ENCODE measurements at regions not wholly inside any gene's neighbourhood (a gene's known extent, or its start where the extent isn't known, plus 50 kb on each side); places are given as distances from the start of the nearest gene placed in this dataset.
"Not testable (repeated sequence)": the region's sequence is repeated elsewhere in the genome, so short reads cannot be mapped to it uniquely, and the experiment has no call there.

DNA sequence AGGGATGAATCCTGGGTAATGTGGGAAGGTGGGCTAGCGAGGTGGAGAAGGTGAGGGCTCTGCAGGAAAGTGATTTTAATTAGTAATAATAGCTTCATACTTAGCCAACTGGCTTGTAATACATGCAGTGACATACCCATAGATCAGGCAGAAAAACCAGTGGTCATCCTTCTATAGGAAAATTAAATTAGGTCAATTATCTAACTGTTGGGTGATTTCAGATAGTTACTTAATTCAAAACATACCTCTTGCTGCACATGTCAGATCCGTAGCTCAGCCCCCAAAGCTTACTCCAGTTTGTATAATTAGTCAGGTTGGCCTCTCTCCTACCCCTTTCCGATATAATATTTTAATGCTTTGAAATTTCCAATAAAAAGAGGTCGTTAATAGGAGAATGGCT is 137.0 kb downstream of the TMEM114 start:
- no peak for DNase-seq

DNA sequence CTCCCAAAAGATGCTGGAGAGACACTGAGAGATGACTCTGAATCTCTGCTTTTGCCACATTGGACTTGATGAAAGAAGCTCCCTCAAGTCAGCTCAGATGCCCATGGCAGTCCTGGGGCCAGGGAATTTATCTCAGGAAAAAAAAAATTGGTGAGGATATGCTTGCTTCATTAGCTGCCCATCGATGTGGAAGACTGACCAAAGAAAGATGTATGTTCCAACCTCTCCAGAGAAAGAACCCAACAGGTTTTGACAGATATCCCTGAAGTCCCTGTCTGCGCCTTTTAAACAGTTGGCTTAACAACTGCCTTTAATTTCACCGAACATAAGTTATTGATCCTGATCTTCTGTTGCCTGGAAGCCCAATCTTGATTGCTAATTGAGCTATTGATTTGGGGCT is 137.4 kb downstream of the TMEM114 start:
- DNase-seq: no peak

- no peak for DNase-seq
These were observed 153.4 kb downstream of the TMEM114 start for GRCh38 chr16:8436931-8437330.

DNA sequence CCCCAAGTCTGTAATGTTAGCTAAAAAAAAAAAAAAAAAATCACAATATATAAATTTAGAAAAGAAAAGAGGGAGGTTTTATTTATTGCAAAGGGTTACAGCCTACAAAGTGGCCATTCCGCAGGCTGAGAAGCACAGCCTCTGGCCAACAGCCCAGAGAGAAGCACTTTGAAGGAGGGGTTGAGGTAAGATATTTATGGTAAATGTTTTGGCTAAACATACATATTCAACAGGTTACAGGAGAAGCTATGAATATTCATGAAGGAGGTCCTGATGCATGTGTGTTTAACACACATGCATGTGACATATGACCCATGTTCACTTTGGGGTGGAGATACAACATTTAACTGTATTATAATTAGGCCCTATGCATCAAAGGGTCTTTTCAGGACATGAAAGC is 158.5 kb downstream of the TMEM114 start:
- DNase-seq: no peak

- DNase-seq: no peak
These were observed 159.9 kb downstream of the TMEM114 start for GRCh38 chr16:8430401-8430800.

GRCh38 chr16:8426569-8426968 is 163.7 kb downstream of the TMEM114 start:
- DNase-seq: no peak

- DNase-seq: no peak
These were observed 173.2 kb downstream of the TMEM114 start for GRCh38 chr16:8417145-8417544.

DNA sequence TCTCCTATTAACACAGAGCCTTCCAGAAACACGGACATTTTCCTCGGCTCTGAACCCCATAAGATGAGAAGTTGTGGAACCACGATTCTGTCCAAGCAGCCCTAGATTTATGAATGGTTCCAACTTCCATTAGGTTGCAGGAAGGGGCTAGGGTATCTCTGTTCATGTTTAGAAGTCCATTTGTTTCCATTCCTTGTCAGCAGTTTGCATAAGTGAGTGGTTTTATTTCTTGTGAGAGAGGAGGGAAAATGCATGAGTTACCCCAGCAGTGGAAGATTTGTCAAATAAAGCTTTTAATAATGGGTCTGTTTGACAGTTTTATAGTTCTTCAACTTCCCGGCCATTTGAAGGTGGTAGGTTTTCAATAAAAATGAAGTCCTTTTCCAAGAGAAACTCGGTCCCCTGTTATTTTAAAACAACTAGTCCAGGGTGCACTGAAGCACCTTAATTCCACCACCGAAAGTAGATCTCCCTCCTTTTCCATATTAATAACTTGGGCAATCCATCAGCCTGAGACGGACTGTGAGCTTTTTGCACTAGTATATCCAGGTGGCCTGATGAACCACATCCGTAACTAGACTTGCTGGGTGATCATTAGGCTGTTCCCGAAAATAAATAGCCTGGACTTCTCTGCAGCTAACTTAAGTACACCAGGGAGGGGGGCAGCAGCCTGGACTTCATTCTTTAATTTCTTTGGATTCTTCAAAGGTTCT is 181.3 kb downstream of the TMEM114 start:
- no peak for DNase-seq

DNA sequence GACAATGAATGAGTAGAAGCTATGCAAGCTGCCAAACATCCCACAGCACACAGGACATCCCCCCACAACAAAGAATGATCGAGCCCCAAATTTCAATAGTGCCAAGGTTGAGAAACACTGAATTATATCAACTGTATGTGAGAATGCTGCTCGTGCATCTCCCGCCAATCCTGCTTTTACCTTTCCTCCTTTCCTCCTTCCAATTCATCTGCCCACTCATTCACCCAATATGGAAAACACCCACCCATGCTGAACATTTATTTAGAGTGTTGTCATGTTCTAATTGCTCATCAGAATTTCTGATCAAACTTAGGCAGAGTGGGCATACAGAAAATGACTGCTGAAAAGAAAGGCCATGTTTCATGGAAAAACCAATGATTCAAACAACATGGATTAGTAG is 183.0 kb downstream of the TMEM114 start:
- no peak for DNase-seq

DNA sequence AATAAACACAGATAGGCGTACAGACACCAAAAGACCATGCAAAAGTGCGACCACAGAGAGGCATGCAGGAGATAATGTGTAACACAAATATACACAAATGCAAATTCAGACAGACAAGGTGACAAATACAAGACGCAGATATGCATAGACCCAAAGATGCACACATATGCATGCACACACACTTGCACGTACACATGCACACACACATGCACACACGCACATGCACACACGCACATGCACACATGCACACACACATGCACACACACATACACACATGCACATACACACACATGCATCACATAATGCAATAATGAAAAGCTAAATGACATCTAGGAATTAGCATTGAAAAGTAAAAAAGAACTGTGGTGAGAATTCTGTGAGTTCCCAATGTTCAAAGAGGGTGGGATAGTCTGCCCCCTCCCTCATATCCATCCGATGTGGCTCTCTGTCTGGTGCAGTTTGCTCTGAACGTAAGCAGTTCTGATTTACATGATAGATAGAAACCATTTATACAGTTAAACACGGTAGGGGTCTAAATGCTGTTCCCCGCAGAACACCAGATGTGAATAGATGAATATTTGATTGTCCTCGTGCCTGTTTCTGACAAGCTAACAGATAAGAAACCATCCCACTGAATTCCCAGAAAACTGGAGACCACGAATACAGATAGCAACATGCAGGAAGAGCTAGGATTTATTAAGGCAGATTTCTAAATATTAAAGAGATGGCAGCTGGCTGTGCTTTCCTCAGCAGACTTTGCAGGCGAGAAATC is 186.1 kb downstream of the TMEM114 start:
- no peak for DNase-seq

DNA sequence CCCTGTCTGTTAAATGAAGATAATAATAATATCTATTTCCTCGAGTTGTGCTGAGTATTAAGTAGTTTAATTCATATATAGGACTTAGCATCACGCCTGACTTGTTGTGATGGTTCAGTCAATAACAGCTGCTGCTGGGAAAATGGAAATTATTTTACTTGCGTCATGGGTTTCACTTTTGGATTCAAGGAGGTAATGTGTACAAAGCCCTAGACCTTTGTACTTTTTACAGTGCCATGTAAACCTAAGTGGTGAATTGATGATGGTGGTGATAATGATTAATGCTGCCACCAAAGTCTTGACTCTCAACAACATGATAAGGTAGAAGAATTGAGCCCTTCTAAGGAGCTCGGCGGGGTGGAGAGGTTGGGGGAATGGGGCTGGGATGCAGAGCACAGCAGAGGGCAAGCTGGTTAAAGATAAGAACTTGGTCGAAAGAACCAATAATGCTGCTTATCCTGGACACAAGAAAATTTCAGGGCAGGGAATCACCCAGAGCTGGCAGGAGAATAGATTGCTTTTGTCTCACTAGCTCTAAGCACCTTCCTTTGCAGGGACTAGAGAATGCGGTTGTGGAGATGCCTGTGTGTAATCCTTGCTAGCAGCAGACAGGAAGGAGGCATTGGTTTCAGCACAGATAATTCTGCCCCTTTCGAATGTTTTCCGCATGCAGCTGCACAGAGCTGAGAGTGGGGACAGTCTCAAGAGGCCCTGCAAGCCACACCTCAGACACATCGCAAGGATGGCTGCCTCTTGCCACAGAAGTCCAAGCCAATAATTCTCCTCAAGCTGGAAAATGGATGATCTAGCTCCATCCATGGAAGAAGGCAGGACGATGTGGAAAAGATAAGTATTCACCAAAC is 187.1 kb downstream of the TMEM114 start:
- no peak for DNase-seq

- not testable (repeated sequence) for DNase-seq
These were observed 189.6 kb downstream of the TMEM114 start for GRCh38 chr16:8400683-8401082.

DNA sequence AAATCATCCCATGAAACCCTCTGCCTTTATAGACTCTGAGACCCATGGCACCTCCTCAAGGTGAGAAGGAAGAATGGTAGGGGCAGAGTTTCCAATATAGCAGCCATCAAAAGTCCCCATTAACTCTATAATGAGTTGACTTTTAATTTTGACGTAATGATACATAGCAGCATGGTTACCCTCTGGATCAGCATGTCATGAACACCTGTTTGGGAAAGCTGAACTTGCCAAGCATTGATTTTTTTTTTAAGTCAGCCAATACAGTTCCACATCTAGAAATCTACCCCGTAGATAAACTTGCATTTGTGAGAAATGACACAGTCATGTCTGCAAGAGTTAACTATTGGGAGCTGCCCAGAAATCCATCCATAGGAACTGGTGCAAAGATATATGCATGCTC is 191.8 kb downstream of the TMEM114 start:
- DNase-seq: no peak

GRCh38 chr16:8397223-8397622 is 193.1 kb downstream of the TMEM114 start:
- DNase-seq: no peak

DNA sequence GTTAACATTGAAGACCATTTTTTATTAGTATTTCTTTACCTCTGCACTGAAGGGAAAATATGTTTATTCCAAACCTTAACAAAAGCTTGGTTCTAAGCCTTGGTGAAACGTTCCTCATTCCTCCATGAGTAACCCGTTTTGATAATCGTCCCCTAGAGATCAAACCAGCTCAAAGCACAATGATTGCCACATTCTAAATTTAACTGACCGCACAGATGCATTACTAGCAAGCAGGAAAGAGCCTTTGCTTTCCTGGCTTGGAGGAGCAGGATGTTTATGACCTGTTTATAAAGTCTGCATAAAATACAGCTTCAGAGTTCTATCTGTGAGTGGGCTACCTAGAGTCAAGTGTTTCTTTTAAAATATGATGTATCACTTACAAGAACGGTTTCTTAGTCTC is 193.8 kb downstream of the TMEM114 start:
- DNase-seq: no peak

DNA sequence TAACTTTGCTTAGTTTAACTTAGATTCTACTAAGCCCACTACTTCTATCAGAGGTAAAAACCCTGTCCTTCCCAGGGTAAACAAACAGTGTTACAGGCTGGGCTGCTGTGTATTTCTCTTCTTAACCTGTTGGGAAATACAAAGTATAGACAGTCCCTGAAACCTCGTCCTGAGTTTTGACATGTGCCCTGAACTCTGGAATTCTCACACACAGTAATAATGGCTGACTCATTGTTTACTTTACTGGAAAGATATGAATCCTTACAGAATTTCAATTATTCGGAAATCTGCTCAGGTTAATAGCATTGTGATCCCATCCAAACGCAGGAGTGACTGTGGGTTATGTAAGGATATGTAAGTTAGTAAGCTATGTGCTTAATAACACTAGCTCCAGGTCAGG is 199.1 kb downstream of the TMEM114 start:
- no peak for DNase-seq

DNA sequence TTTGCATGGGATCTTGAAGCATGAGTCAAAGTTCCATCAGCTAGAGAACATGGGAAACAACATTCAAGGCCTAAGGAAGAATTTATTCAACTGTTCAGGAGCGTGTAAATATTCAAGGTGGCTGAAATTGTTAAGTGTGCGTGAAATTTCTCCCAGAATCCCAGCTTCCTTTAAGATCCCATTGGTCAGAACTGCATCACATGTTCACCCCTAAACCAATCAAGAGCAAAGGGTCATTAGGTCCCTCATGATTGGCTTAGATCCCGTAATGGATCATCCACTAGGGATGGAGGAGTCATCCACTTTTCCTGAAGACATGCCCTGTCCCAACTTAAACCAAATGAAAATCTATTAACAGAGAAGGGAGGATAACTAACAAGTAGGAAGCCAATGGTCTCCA is 201.6 kb downstream of the TMEM114 start:
- no peak for DNase-seq

DNA sequence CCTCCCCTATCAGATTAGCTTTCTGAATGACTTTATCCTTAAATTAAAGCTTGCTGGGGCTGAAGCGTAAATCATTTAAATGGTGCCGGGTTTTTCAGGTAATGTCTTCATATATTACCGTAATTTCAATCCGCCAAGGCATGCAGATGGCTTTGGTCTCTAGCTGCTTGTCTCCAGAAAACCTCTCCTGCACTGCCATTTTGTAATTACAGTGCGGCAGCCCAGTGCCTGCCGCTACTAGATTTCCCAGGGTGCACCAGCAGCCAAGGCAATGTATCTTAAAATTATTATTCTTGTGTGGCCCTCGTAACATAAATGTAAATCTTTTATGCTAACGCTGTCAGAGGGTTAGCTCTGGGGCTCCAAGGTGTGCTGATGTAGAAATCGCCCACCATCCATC is 208.5 kb downstream of the TMEM114 start:
- no peak for DNase-seq

GRCh38 chr16:8380311-8380710 is 210.0 kb downstream of the TMEM114 start:
- DNase-seq: no peak

DNA sequence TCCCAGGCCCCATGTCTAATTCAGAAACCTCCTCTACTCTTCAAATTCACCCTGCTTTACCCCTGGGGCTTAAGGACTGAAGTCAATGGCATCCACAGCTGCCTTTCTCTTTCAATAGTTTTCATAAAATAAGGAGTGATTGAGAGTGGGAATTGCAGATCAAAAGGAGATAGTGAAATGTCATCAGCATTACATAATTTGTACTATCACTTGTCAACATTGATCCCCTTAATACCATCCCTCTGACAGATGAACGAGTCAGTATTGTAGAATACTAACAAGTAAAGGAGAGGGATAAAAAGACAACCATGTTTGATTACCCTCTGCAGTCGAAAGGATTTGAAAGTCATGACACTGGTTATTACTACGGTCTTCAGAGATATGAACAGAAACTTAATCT is 212.4 kb downstream of the TMEM114 start:
- no peak for DNase-seq

DNA sequence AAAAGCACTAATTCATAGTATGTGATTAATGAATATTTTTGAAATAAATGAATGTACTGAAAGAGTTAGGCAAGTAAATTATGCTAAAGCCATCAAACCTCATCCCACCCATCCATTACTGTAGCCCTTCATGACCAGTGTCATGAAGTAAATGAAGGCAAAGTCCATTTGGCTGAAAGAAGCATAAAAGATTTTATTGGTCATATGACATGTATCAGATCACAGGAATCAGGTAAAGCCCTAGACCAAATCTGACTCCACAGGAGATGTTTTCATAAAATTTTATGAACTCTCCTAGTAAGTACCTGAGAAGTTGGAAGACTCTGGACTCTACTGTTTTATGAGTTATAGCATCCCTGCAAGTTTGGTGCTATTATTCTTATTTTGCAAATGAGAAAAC is 213.5 kb downstream of the TMEM114 start:
- no peak for DNase-seq

GRCh38 chr16:8376430-8376829 is 213.9 kb downstream of the TMEM114 start:
- no peak for DNase-seq

DNA sequence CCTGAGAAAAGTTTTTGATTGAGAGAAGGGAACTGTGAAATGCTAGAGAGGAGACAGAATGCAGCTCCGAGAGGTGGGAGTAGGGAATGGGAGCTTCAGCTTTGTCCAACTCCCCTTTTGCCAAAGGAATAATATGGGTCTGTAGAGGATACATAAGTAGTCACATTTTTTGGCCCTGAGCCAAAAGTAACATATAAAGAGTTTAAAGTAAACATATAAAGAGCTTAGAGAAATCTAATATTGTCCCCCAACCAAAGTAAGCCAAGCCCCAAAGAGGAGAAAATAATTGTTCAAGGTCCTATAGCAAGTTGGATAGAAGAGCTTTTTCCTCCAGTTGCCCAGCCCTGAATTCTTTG is 215.1 kb downstream of the TMEM114 start:
- DNase-seq: no peak

Data from hypothalamus (tissue), 51 donors.